Activated T-helper 2 cell treated with anti-CD3 and anti-CD28 coated beads, Interferon-gamma antibody, Interleukin-2, Interleukin-4, amounts not matched to agents 10 μg/mL and 5 μg/mL and 100 μg/mL, durations not matched to agents 14 hours and 24 hours and 36 hours (primary cell): ENCODE measurements at regions not wholly inside any gene's neighbourhood (a gene's known extent, or its start where the extent isn't known, plus 50 kb on each side); places are given as distances from the start of the nearest gene placed in this dataset.

Source experiments
- DNase-seq: peaks from one replicate; pipeline ENCODE4 v3.0.0; 2021; ENCODE audit warnings: low spot score
- H3K27ac Mint-ChIP-seq: one replicate; pipeline ENCODE4 v1.8.0; 2021; ENCODE audit warnings: mixed read lengths
- H3K27me3 Mint-ChIP-seq: one replicate; pipeline ENCODE4 v1.8.0; 2021; ENCODE audit warnings: low read depth, mixed read lengths
- H3K36me3 Mint-ChIP-seq: one replicate; pipeline ENCODE4 v1.8.0; 2021; ENCODE audit warnings: low read depth, mixed read lengths
- H3K4me1 Mint-ChIP-seq: one replicate; pipeline ENCODE4 v1.8.0; 2021; ENCODE audit warnings: low read depth, mixed read lengths
- H3K4me3 Mint-ChIP-seq: one replicate; pipeline ENCODE4 v1.8.0; 2021; ENCODE audit warnings: low read depth, mild to moderate bottlenecking, moderate library complexity, mixed read lengths
- H3K9me3 Mint-ChIP-seq: one replicate; pipeline ENCODE4 v1.8.0; 2021; ENCODE audit warnings: mixed read lengths
- intact Hi-C: fragments of 100-400 bp; cut with micrococcal nuclease; formaldehyde crosslinking; loops from one replicate; pipeline ENCODE4 v1.15.1; 2023

DNA sequence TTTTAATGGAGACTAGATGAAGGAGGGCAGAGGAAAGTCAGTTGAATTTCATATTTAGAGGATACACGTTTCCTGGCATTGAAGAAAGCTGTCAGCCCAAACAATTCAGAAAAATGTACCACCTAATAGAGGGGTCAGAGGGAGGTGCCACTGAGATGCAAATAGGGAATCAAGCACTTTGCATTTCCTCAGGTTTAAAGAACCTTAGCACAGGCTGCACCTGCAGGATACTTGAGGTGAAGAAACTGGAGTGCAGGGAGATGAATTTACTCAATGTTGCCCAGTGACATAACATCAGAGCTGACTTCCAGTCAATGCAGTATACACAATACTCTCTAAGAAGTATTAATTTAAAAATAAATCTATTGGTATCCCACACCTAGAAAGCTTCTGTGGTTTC is 67.0 kb upstream of the MAST4 start:
- Mint-ChIP-seq H3K36me3 (no peaks in the 10 kb centered on the region), H3K27me3 (peaks cover 16% of the 10 kb centered on the region), H3K4me3 (no peak overlapping the region), H3K4me1 (no peaks in the 10 kb centered on the region), H3K9me3 (no peaks in the 10 kb centered on the region), H3K27ac (no peak overlapping the region)
- DNase-seq, result no peak
- intact Hi-C loops, result no loop called here

DNA sequence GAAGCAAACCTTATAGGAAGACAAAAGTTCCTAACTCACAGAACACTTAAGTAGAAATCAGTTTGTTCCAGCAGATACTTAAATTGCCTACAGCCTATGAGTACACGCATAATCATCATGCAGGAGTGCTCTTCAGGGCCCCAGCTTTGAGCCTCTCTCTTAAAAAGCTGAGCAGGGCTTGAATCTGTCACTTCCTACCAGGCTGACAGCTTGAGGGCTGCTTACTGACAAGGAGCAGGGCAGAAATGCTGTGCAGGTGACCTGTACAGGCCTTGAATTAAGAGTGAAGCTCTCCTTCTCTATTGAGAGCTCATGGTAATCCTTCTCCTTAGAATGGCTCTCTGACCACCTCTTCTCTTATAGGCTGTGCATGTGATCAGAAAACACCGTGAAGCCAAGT is 66.5 kb upstream of the MAST4 start:
- intact Hi-C loops, result no loop called here
- Mint-ChIP-seq H3K4me1 (no peaks in the 10 kb centered on the region), H3K36me3 (no peaks in the 10 kb centered on the region), H3K27ac (no peak overlapping the region), H3K4me3 (no peak overlapping the region), H3K9me3 (no peaks in the 10 kb centered on the region), H3K27me3 (peaks cover 15% of the 10 kb centered on the region)
- no peak for DNase-seq

DNA sequence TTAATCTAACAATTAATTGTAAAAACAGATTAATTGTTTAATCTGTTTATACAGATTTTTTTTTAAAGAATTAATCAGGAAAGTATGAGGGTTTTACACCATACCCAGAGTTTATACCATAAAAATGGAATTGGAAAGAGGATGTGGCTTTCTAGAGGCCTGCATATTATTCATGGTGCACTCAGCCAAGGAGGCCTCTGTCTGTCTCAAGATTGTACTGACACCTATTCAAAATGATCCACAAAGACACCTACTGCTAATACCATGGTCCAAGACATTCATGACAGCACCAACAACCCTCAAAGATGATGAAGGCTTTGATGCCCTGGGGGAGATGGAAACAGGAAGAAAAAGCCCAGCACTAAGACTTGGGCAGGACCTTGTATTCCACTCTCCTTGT is 58.1 kb upstream of the MAST4 start:
- intact Hi-C loops, result no loop called here
- no peaks in the 10 kb centered on the region for H3K36me3 Mint-ChIP-seq
- peaks cover 8% of the 10 kb centered on the region for H3K27me3 Mint-ChIP-seq
- no peak overlapping the region for H3K4me3 Mint-ChIP-seq
- no peaks in the 10 kb centered on the region for H3K4me1 Mint-ChIP-seq
- no peaks in the 10 kb centered on the region for H3K9me3 Mint-ChIP-seq
- no peak for DNase-seq
- H3K27ac Mint-ChIP-seq, result no peak overlapping the region

DNA sequence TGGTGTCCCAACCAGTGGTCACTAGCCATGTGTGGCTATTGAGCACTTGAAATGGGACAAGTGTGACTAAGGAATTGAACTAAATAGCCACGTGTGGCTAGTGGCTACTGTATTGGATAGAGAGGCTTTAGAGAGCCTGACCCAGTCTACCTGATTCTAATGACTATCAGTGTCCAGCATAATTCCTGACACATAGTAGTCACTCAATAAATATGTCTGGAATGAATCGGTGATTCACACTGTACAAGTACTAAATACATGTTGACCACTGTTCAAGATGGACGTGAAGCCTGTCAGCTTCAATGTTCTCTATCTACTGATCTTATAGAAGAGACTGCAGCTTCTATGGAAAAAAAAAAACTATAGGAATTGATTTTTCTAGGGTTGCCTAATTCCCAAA is 57.7 kb upstream of the MAST4 start:
- Mint-ChIP-seq H3K27me3 (peaks cover 8% of the 10 kb centered on the region), H3K4me3 (no peak overlapping the region), H3K9me3 (no peaks in the 10 kb centered on the region), H3K4me1 (no peaks in the 10 kb centered on the region), H3K27ac (no peak overlapping the region), H3K36me3 (no peaks in the 10 kb centered on the region)
- intact Hi-C loops, result no loop called here
- DNase-seq, result no peak

DNA sequence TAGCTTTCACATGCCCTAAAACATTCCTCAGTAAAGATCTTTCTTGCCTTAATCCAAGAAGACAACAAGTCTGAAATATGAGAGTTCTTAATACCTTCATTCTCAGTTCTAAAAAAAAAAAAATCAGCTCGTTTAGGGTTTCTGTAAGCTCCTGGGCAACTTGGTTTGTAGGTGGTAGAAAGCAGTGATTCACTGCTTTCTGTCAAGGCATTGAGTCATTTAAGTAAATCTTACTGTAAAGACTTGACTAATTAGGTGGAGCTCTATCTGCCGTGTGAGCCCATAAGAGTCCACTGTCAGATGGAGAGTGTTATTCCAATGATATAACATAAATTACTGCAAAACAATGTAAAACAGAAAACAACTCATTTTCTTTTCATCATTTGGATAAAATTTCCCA is 56.1 kb upstream of the MAST4 start:
- Mint-ChIP-seq H3K4me3 (no peak overlapping the region), H3K27me3 (peaks cover 3% of the 10 kb centered on the region), H3K27ac (no peak overlapping the region), H3K9me3 (no peaks in the 10 kb centered on the region), H3K4me1 (no peaks in the 10 kb centered on the region), H3K36me3 (no peaks in the 10 kb centered on the region)
- DNase-seq, result no peak
- intact Hi-C loops, result loop anchor here (1.0 kb wide), 1 partner anchor 14 kb away; no protein-coding TSS in a partner anchor

DNA sequence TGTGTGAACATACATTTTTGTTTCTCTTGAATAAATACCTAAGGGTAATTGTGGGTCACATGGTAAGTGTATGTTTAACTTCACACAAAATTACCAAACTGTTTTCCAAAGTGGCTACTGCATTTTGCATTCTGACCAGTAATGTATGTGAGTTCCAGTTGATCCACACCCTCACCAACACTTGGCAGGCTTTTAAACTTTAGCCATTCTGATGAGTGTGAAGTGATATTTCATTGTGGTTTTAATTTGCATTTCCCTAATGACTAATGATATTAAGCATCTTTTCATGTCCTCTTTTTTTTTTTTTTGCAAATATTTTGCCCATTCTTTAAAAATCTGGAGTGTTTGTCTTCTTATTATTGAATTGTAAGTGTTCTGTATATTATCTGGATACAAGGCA is 53.5 kb upstream of the MAST4 start:
- H3K9me3 Mint-ChIP-seq, result peaks cover 3% of the 10 kb centered on the region
- intact Hi-C loops, result no loop called here
- H3K4me1 Mint-ChIP-seq, result no peaks in the 10 kb centered on the region
- no peak for DNase-seq
- no peaks in the 10 kb centered on the region for H3K36me3 Mint-ChIP-seq
- H3K27ac Mint-ChIP-seq, result no peak overlapping the region
- H3K4me3 Mint-ChIP-seq, result no peak overlapping the region
- H3K27me3 Mint-ChIP-seq, result peaks cover 3% of the 10 kb centered on the region
